Hypothalamus (tissue), 51 donors: ENCODE measurements at regions not wholly inside any gene's neighbourhood (a gene's known extent, or its start where the extent isn't known, plus 50 kb on each side); places are given as distances from the start of the nearest gene placed in this dataset.

Experiments used
- DNase-seq, 51 donors: peaks; one replicate each; lab custom pipeline; 2025; lab: John Stamatoyannopoulos, UW

DNA sequence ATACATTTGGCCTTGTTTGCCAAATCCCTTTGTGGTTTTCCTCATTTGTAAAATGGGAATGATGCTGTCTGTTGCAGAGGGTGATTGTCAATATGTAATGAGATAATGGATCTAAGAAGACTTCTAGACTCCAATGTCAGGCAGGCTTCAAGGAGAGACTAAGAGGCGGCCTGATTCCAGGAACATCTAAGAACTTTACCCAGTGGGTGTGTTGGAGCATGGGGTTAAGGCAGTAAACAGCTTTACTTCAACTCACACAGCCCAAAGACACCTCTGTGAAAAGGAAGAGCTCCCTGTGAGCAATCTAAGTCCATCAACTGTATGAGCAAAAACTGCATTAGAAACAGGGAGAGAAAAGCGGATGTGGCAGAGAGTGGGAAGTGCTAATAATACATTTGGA, 560.6 kb downstream of the PDCD6IP start:
- DNase-seq: no peak

DNA sequence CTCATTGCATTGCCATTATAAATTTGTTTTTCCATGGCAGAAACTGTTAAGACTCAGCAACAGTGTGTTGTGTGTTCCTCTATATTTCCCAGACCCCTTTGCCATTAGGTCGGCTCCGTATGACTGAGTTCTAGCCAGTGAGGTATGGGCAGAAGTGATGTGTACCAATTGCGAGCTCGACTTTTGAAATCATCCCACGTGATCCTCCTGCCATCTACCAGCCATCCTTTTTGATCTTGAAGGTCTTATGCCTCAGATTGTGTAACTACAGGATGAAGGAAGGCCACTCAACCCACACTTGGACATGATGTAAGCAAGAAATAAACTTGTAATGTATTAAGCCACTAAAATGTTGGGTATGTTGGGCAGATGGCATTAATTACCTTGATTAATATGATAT, 562.3 kb downstream of the PDCD6IP start:
- no peak for DNase-seq

DNA sequence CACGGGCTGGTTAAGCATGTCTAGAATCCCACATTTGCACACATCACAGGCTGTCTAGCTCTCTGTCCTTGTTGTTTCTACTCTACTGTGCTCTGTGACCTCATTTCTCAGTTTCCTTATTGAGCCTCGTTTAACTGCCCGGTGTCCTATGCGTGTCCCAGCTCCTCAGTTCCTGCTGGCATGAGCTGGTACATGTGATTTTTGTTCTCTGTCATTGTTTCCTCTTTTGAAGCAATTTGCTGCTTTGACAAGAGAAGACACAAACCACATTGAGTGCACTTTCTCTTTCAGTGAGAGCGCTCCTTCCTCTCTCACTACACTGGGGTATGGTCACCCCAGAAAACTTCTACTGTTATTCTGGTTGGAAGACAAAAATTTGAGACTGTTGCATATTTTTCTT, 563.5 kb downstream of the PDCD6IP start:
- DNase-seq: peak in 1 of 51 donors; percentile 5

DNA sequence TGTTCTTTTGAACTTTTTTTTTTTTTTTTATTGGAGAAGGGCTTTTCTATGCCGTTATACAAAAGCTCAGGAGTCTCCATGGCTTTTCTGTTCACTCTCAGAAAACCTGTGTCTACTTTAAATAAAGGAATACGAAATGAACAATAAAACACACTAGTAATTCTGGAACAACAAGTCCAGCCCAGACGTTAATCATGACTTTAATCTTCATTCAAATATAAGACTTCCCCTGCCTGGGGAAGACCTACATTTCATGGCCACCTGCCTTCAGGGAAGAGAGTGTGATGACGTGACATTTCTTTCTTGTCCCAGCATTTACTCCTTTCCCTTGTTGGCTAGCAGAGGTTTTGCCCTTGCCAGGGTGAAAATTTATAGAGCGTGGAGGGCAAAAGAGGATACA, 564.5 kb downstream of the PDCD6IP start:
- DNase-seq: no peak

DNA sequence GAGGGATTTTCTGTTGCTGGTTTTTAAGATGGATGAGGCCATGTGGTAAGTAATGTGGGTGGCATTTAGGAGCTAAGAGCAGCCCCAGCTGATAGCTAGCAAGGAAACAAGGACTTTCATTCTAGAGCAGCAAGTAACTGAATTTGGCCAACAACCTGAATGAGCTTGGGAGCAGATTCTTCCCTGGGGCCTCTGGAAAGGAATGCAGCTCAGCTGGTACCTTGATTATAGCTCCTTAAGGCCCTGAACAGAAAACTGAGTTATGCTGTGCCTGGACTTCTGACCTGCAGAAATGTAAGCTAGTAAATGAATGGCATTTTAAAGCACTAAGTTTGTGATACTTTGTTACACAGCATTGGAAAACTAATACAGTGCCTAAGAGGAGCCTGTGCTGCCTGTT, 565.5 kb downstream of the PDCD6IP start:
- no peak for DNase-seq

DNA sequence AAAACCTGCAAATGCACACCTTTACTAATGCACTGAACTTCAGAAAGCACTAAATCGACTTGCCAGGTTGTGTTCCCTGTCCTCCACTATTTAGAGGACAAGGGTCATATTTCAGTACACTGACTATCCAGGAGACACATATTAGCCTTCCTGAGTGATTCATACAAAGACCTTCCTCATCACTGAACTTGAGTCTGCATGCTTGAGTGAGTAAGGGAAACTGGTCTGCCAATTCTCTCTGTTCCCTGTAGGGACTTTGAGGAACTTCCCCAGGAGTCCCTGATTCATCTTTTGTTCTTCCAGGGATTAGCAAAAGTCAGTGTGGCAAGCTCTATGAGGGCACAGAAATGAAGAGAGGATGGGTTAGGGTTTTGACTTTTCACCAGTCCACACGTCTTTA, 565.9 kb downstream of the PDCD6IP start:
- DNase-seq: no peak

DNA sequence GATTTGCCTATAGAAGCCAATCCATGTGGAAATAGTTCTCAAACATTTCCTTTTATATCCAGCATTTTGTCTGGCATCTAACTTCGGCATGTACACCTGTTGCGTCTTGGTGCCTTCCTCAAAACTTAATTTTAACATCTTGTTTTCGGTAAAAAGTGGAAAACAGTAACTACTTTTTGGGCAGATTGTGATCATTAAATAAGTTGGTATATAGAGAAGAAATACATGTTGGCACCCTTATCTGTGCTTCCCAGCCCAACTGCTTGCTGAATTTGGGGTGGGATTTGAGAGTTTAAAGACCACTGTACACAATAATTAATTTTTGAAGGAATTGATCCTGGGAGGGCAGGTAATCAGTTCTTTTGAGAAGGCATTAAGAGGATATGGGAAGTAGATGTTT, 566.8 kb downstream of the PDCD6IP start:
- no peak for DNase-seq

DNA sequence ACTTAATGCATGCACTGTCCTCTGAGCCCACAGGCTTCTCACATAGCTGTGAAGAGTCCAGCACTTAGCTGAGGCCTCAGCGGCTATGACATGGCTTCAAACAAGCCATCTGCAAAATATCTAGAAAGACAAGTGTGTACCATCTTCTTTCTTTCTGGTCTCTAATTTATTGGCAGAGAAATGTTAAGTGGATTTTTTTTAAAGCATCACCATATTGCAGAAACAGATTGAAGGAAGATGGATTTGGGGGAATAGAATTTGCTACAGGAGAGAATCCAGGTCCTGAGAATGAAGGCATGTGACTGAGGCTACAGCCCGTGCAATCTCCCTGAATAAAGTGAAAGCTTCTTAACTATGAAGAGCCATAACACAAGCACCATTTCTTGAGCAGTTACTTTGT, 567.3 kb downstream of the PDCD6IP start:
- DNase-seq: no peak

DNA sequence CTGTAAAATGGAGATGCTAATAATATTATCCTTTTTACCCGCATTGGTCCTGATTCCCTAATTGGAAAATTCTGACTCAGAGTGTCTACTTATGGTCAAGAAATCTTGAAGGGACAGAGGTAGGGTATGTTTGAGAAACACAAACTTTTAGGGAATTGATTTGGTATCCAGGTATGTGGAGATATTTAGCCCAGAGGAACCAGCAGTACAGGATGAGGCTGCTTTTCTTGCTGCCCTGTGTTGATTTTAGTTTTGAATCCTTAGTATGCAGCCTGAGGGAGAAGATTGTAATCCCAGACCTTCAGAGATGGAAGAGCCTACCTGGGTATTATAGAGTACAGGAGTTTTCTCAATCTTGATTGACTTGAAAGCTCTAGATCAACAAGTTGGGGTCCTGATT, 569.1 kb downstream of the PDCD6IP start:
- DNase-seq: no peak

DNA sequence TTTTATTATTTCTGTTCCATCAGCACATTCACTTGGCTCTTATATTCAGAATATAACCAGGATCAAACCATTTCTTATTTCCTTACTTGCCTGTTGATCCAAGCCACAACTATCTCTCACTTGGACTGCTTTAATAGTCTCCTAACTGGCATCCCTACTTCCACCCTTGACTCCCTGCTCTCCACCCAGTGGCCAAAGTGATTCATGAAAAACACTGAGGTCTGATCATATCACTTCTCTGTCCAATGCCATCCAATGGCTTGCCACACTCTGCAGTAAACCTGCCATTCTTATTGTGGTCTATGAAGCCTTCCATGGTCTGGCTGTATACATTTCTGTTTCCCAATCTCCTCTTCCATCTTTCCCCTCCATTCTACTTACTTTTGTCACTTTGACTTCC, 576.1 kb downstream of the PDCD6IP start:
- DNase-seq: no peak

DNA sequence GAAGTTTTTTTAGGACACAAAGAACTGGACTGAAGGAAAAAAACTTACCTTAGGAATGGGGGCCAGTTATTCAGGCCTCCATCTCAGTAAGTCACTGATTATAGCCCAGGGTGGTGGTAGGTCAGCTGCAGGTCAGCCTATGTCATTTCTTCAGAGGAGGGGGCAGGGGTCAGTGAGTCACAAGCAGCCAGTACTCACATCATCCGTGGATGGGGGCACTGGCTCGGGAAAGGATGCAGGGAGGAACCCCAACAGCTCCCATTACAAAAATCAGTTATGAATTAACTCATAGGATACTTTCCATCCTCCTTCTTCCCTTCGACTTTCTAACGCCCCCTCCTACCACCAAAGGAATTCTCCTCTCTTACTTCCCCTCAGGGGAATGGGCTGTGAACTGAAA, 578.3 kb downstream of the PDCD6IP start:
- no peak for DNase-seq

DNA sequence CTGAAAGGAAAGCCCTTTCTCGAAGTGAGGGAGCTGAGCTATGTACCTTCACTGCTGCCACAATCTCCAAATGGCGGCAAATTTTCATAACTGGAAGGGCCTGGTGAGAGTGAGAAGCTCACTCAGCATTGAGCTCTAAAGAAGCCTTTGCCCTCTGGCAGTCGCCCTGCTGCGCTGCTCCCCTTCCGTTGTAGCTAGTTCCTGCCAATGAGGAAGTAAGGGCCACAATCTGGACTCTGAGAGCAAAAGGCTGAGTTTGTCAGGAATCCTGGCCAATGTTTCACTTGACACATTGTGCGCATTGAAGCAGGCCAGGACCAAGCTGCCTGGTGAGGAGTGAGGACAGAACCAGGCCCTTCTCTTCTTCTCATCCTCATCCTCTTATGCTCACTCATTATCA, 579.5 kb downstream of the PDCD6IP start:
- no peak for DNase-seq

DNA sequence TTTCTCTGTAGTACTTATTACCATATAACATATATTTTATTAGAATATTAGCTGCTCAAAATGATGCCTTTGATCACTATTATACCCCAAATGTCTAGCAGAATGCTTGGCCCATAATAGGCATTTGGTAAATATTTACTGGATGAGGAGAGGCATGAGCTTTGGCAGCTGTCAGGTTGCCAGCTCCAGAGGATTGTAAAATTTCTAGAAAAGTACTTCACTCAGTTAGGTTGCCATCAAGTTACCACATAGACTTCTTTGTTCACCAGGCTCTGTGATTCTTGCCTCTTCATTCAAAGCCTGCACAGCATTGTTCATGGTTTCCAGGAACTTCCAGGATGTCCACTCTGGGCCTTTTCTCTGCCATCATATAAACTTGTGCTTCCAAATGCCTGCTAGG, 582.8 kb downstream of the PDCD6IP start:
- no peak for DNase-seq

DNA sequence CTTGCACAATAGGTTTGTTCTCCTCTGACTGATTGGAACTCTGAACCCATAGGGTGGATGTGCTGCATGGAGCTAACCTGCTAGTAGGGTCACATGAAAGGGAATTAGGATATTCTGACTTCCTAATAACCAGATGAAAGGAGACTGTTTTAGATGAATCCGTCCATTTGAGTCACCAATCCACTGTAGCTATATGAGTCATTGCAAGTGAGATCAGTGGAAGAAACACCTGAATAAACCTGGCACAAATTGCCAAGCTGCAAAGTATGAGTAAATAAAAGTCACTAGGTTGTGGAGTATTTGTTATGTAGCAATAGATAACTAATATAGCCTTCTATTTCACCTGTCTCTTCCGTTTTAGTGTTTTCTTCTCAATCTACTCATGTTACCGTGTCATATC, 584.4 kb downstream of the PDCD6IP start:
- no peak for DNase-seq

DNA sequence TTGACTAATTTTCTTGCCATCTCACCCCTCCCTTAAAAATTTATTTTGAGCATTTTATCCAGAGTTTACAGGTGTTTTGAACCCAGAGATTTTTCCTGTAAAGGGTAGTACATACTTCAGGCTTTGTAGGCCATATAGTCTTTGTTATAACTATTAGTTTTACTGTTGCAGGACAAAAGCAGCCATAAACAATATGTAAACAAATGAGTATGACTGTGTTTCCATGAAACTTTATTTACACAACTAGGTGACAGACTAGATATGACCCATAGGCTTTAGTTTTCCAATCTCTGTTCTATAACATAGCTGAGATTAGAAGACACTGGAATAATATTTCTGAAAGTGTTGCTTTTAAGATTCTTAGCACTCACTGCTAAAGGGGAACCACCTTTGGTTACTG, 587.9 kb downstream of the PDCD6IP start:
- DNase-seq: no peak

DNA sequence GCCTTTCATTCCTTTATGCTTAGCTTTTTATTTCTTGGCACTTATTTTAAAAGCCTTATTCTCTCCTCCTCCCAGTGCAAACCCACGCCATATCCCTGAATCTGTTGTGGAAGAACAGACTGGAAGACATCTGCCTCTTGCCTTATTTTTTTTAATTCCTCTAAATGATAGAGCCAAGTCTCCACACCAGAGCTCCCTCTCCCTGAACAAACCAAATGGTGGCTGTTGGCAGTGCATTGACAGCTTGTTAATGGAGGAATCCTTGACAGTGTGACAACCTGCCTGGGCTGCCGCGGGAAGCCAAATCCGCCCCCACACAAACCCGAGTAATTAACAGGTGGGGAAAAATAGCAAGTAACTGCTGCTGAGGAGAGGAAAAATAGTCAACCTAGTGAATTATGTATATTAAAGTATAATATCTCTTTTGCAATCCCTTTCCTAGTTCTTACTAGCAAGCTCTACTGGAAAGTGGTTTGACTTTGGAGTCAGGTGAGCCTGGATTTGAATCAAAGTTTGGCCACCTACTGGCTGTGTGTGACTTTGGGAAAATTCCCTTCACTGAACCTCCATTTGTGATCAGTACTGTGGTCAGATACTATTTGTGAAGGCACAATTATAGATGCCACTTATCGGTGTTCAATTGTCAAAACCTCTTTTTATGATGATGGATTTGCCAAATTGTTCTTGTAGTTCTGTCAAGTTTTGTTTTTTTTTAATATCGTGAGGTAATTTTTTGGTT, 589.6 kb downstream of the PDCD6IP start:
- DNase-seq: peak in 4 of 51 donors; percentile 3 to 19 (median 9)

DNA sequence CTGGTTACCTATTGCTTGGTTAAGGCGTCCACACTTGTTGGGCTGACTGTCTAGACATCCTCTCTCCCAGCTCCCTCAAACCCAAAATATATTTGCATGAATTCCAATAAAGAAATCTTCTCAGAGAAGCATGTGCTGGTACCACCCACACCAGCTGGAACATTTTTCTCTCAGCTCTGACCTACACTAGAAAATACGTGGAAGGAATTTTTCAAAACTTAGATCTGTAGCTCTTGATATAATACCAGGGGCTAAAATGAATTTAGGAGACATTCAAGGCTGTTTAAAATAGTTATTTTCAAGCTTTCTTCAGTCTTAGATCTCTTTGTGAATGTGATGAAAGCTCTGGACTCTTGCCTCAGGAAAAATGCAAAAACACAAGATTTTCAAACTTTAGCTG, 590.4 kb downstream of the PDCD6IP start:
- DNase-seq: peak in 1 of 51 donors; percentile 3

DNA sequence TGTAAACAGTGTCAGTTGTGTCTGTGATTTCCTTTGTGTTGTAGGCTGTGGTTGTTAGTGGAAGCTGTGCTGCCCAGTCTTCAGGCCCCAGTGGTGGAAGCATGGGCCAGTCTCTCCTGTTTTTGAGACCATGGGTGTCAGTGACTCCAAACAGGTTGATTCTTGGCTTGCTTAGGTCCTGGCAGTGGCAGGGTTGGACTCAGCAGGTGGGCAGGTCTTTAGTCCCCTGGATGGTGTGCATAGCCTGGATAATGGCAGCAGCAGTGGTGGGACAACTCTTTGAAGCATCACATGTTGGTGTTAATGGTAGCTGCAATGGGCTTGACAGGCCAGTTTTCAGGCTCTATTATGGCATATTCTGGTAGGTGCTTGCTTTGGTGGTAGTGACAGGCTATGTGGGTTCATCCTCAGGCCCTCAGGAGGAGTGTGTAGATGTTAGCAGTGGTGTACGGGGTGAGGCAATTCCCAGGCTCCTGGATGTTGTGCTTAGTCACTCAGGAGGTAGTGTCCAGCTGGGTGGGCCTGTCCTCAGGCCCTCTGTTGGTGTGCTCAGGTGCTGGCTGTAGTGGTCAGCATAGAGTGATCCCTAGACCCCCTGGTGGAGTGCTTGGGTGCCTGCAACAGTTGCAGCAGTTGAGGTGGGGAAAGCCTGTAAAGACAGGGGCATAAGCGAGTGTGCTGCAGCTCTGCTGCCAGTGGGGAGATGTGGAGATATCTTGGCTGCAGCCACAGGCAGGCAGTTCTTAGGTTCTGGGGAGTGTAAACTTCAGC, 596.7 kb downstream of the PDCD6IP start:
- DNase-seq: no peak

DNA sequence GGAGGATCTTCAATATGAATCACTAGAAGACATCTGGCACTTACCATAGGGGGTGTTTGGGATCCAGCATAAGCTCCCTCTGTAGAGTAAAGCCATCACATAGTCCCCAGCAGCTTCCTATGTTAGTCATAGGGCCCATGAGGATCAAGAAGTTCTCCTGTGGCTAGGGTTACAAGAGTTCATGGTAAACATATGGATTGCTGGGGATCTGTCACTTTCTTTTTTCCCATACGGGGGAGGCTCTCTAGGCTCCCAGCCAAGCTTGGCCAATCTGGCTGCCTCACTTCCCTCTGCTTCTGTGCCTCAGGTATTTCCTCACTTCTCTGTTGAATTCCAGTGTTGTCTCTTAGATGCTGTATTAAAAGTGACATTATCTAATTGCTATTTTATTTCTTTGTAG, 597.9 kb downstream of the PDCD6IP start:
- DNase-seq: no peak

DNA sequence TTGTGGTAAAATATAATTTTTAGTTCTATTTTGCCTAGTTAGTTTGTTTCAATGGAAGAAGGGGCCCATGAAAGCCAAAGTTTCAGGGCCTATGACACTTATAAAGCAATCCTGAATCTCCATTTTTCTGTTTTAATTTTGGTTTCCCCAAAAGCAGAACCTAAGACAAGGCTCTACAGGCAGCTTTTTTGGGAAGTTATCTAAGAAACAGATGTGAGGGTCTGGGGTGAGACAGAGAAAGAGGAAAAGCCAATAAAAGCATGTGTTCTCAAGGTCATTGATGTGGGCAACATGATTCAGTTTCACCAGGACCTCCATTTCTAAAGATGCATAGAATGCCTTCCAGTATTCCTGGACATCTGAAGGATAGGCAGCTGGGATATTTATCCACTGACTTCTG, 598.5 kb downstream of the PDCD6IP start:
- no peak for DNase-seq

DNA sequence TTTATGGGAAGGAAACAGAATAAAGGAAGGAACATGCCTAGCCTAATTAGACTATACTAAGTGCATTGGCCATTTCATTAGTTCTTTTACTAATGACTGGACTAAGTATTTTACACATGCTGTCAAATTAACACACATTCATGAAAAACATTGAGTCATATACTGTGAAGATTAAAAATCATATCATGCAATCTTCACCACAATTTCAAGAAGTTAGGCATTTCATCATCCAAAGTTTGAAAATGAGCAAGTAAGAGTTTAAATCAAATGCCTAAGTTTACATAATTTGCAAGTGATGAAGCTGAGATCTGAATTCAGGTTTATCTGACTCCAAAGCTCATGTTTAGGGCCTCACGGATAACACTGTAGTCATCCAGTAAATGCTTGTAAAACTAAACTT, 601.0 kb downstream of the PDCD6IP start:
- DNase-seq: no peak

DNA sequence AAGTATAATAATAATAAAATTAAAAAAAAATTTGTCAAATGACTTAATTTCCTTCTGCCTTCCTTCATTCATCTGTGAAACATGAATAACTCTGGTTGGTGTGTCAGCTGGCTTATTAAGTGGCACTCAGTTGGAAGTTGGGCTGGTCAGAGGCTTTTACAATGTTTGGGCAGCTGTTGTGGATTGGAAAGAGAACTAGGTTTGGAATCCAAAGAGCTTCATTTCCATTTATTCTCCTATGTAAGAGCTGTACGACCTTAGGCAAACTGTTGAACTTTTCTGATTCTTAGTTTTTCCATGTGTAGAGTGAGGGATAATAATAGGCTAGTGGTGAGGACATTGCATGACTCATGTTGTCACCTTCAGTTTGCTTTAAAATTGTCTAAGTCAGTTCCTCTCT, 606.7 kb downstream of the PDCD6IP start:
- no peak for DNase-seq
